ENCODE measurements at regions not wholly inside any gene's neighbourhood (a gene's known extent, or its start where the extent isn't known, plus 50 kb on each side); places are given as distances from the start of the nearest gene placed in this dataset.

DNA sequence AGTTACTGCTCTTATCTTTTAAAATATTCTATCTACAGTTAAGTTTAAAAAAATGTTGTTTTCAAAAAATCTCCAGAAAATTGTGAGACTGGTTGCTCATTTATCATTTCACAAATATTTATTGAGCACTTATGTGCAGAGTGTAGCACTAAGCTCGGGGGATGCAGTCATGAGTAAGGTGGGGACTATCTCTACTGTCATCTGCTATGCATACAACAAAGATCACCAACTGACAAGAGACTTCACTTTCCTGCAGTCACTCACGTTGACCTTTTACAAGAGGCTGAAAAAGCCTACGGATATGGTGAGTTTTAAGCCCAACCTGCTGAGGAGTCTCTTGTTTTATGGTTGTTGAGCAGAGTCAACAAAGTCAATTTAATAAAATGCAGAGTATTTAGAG, 392.5 kb downstream of the KLF12 start:
- no peak overlapping the region for H3K4me3 ChIP-seq (replicated peaks in 1 of 3; ENCODE audit: low read depth in 2 of 3, low read length in 3 of 3)
- TF ChIP-seq, protein P1, sequence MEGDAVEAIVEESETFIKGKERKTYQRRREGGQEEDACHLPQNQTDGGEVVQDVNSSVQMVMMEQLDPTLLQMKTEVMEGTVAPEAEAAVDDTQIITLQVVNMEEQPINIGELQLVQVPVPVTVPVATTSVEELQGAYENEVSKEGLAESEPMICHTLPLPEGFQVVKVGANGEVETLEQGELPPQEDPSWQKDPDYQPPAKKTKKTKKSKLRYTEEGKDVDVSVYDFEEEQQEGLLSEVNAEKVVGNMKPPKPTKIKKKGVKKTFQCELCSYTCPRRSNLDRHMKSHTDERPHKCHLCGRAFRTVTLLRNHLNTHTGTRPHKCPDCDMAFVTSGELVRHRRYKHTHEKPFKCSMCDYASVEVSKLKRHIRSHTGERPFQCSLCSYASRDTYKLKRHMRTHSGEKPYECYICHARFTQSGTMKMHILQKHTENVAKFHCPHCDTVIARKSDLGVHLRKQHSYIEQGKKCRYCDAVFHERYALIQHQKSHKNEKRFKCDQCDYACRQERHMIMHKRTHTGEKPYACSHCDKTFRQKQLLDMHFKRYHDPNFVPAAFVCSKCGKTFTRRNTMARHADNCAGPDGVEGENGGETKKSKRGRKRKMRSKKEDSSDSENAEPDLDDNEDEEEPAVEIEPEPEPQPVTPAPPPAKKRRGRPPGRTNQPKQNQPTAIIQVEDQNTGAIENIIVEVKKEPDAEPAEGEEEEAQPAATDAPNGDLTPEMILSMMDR (IDR thresholded peaks at IDR 0.05), result no peak
- H3K36me3 ChIP-seq (replicated peaks in 1 of 2; ENCODE audit: control insufficient read depth in 1 of 2, insufficient read depth in 2 of 2, low read length in 2 of 2), result no peaks in the 10 kb centered on the region
- Mint-ChIP-seq H3K27me3 (ENCODE audit: low read depth in 3 of 3) (no peaks in the 10 kb centered on the region), H3K27ac (no peak overlapping the region), H3K4me1 (no peaks in the 10 kb centered on the region), H3K9me3 (no peaks in the 10 kb centered on the region), H3K36me3 (no peaks in the 10 kb centered on the region), H3K4me3 (no peak overlapping the region)
- no peaks in the 10 kb centered on the region for H3K4me1 ChIP-seq (ENCODE audit: control insufficient read depth in 1 of 2, insufficient read depth in 2 of 2, low read length in 2 of 2)
- no peak overlapping the region for H2AFZ ChIP-seq (ENCODE audit: insufficient read depth, low read depth, low read length, poor library complexity, severe bottlenecking)
- no peak overlapping the region for H3K27ac ChIP-seq (ENCODE audit: low read depth in 1 of 2, low read length in 2 of 2)
- H3K27me3 ChIP-seq (ENCODE audit: control insufficient read depth in 2 of 2, insufficient read depth in 2 of 2, low read length in 2 of 2), result no peaks in the 10 kb centered on the region
- no peak for DNase-seq
- intact Hi-C loops (cut with micrococcal nuclease), result no loop called here
- no peaks in the 10 kb centered on the region for H3K79me2 ChIP-seq (ENCODE audit: insufficient read depth, low read length)
- no CpG with 5 or more reads among the region's 3 CpGs for WGBS (ENCODE audit: insufficient coverage)
- no peak overlapping the region for H3K9ac ChIP-seq (ENCODE audit: insufficient read depth, low read length, poor library complexity, severe bottlenecking)
- no peak overlapping the region for H3K4me2 ChIP-seq (replicated peaks; ENCODE audit: extremely low read depth, low read length, poor library complexity, severe bottlenecking)
- no peaks in the 10 kb centered on the region for H3K9me3 ChIP-seq (replicated peaks in 1 of 2; ENCODE audit: control insufficient read depth in 1 of 2, insufficient read depth in 1 of 2, low read length in 2 of 2)
- no peaks in the 10 kb centered on the region for H4K20me1 ChIP-seq (ENCODE audit: insufficient read depth, low read length)

- Mint-ChIP-seq H3K27ac (no peak overlapping the region), H3K4me3 (no peak overlapping the region), H3K27me3 (ENCODE audit: low read depth in 3 of 3) (no peaks in the 10 kb centered on the region), H3K36me3 (no peaks in the 10 kb centered on the region), H3K9me3 (no peaks in the 10 kb centered on the region), H3K4me1 (no peaks in the 10 kb centered on the region)
- Histone ChIP-seq H3K4me3 (replicated peaks in 1 of 3; ENCODE audit: low read depth in 2 of 3, low read length in 3 of 3) (no peak overlapping the region), H3K9me3 (replicated peaks in 1 of 2; ENCODE audit: control insufficient read depth in 1 of 2, insufficient read depth in 1 of 2, low read length in 2 of 2) (no peaks in the 10 kb centered on the region), H3K36me3 (replicated peaks in 1 of 2; ENCODE audit: control insufficient read depth in 1 of 2, insufficient read depth in 2 of 2, low read length in 2 of 2) (no peaks in the 10 kb centered on the region), H3K27me3 (ENCODE audit: control insufficient read depth in 2 of 2, insufficient read depth in 2 of 2, low read length in 2 of 2) (no peaks in the 10 kb centered on the region), H4K20me1 (ENCODE audit: insufficient read depth, low read length) (no peaks in the 10 kb centered on the region), H2AFZ (ENCODE audit: insufficient read depth, low read depth, low read length, poor library complexity, severe bottlenecking) (no peak overlapping the region), H3K4me1 (ENCODE audit: control insufficient read depth in 1 of 2, insufficient read depth in 2 of 2, low read length in 2 of 2) (no peaks in the 10 kb centered on the region), H3K4me2 (replicated peaks; ENCODE audit: extremely low read depth, low read length, poor library complexity, severe bottlenecking) (no peak overlapping the region), H3K79me2 (ENCODE audit: insufficient read depth, low read length) (no peaks in the 10 kb centered on the region), H3K27ac (ENCODE audit: low read depth in 1 of 2, low read length in 2 of 2) (no peak overlapping the region), H3K9ac (ENCODE audit: insufficient read depth, low read length, poor library complexity, severe bottlenecking) (no peak overlapping the region)
- DNase-seq, result no peak
- TF ChIP-seq, protein P1 (IDR thresholded peaks at IDR 0.05), result no peak
- WGBS (ENCODE audit: insufficient coverage), result 100% methylated on average over 3 of the region's 8 CpGs
- intact Hi-C loops (cut with micrococcal nuclease), result no loop called here
Measured at GRCh38 chr13:73741111-73741510, 393.1 kb downstream of the KLF12 start.

Data from CD14-positive monocyte (primary cell).